ENCODE measurements at regions not wholly inside any gene's neighbourhood (a gene's known extent, or its start where the extent isn't known, plus 50 kb on each side); places are given as distances from the start of the nearest gene placed in this dataset.
A peak's percentile ranks its signal among the peaks of the same experiment; 100 is the strongest.

DNA sequence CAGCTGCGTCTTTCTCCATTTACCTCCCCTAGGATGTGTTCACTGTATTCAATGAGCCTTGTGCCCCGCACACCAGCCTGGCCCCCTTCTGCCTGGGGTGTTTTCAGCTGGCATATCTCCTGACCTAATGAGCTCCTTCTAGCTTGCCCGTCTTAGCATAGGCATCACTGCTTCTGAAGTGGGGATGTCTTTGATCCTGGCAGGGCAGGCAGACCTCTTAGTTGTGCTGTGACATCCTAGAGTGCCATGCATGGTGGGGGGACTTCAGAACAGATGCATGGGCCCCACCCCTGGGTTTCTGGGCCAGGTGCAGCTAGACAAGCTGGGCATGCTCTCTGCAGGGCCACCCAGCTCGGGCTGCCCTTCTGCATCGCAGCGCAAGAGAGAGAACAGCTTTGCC, 172.7 kb downstream of the GADD45G start:
- TF ChIP-seq, protein P1, sequence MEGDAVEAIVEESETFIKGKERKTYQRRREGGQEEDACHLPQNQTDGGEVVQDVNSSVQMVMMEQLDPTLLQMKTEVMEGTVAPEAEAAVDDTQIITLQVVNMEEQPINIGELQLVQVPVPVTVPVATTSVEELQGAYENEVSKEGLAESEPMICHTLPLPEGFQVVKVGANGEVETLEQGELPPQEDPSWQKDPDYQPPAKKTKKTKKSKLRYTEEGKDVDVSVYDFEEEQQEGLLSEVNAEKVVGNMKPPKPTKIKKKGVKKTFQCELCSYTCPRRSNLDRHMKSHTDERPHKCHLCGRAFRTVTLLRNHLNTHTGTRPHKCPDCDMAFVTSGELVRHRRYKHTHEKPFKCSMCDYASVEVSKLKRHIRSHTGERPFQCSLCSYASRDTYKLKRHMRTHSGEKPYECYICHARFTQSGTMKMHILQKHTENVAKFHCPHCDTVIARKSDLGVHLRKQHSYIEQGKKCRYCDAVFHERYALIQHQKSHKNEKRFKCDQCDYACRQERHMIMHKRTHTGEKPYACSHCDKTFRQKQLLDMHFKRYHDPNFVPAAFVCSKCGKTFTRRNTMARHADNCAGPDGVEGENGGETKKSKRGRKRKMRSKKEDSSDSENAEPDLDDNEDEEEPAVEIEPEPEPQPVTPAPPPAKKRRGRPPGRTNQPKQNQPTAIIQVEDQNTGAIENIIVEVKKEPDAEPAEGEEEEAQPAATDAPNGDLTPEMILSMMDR (IDR thresholded peaks at IDR 0.05; ENCODE audit: control insufficient read depth, extremely low read depth, insufficient read depth), result no peak
- DNase-seq (ENCODE audit: low read depth), result no peak
- no peak overlapping the region for H3K4me3 ChIP-seq (ENCODE audit: low read depth, low read length)

DNA sequence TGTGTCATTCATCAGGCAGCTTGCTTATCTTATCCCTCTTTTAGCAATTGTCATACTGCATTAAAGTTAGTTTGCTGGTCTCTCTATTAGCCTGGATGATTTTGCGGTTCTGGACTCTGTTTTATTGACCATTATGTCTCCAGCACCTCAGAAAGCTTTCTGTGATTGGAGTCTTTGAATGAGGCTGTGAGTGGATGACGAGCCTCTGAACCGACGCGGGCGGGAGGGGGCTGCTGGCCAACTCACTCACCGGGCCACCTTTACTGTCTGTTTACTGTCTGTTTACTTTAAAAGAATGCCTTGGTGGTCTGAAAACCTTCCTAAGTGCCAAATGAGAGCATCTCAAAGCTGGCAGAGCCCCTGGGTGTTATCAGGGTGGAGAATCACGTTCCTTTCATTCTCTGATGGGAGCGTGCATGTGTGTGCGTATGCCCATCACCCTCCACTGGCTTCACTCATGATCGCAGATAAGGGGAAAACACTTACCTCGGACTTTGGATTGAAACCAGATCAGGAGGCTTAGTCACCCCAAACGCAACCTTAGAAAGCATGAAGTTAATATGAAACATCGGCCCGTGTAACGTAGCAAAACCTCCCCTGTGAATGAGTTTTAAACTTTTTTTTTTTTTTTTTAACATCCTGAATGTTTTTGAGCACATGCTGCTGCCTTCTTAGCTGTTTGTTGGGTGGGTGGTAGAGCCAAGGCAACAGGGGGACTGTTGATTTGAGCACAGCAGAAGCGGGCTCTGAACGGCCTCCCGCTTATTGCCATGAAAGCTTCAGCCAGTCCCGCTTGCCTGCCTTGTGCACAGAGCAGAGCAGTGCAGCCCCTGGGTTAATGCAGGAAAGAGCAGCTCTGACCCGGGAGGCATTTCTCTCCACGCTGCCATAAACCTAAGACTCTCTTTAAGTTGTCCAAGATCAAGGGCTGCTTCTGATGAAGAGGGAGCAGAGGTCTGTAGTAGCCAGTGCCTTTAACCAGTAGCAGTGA, 173.6 kb downstream of the GADD45G start:
- DNase-seq (ENCODE audit: low read depth), result no peak
- TF ChIP-seq, protein P1 (IDR thresholded peaks at IDR 0.05; ENCODE audit: control insufficient read depth, extremely low read depth, insufficient read depth), result no peak
- H3K4me3 ChIP-seq (ENCODE audit: low read depth, low read length), result no peak overlapping the region

DNA sequence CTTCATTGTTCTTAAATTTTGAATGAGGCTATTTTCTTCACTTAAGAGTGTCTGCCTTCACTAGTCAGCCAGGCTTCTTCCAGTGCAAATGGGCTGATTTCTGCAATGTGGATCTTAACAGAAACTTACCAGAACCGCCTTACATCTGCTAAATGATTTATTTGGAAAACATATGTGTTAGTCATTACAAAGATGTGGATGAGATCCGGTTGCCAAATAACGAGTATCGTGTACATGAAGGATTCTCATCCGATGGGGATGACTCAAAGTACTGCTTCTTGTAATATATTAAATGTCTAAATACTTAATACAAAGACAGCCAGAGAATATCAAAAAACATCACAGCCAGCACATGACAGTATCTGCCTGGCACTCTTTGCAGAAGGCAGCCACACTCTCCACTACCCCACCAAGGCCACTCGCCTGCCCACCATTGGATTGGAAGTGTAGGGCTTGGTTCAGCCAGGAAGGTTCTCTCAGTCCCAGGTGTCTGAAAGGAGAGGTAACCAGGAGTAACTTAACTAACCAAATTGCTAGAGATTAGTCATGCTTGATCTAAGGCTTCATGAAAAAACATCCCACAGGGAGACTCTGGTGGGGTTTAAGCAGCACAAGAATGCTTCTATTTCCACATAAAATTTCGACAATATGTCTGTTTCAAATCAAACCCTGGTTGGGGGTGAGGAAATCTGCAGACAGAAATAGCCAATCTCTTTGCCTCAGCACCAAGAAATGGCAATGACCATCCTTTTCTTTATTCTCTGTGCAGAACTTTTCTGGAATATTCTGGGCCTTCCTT, 174.8 kb downstream of the GADD45G start:
- no peak for DNase-seq (ENCODE audit: low read depth)
- TF ChIP-seq, protein P1 (IDR thresholded peaks at IDR 0.05; ENCODE audit: control insufficient read depth, extremely low read depth, insufficient read depth), result no peak
- H3K4me3 ChIP-seq (ENCODE audit: low read depth, low read length), result no peak overlapping the region

DNA sequence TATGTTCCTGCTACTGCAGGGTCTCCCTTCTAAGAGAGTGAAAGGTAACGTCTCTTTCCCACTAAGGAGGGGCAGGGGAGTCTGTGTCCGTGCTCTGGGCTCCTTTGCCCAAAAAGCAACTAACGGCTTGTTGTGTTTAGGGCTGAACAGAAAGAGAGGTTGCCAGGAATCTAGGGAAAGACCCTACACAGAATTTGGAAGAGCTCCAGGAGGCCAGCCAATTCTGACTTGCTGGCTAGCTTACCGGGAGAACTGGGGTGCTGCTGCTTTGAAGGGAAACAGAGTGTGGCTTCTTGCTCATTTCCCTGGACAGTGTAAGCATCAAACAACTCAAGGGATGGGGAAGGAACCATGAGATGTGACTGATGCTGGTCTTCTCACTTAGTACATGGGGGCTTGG, 176.1 kb downstream of the GADD45G start:
- DNase-seq (ENCODE audit: low read depth), result no peak
- TF ChIP-seq, protein P1 (IDR thresholded peaks at IDR 0.05; ENCODE audit: control insufficient read depth, extremely low read depth, insufficient read depth), result no peak
- H3K4me3 ChIP-seq (ENCODE audit: low read depth, low read length), result no peak overlapping the region

DNA sequence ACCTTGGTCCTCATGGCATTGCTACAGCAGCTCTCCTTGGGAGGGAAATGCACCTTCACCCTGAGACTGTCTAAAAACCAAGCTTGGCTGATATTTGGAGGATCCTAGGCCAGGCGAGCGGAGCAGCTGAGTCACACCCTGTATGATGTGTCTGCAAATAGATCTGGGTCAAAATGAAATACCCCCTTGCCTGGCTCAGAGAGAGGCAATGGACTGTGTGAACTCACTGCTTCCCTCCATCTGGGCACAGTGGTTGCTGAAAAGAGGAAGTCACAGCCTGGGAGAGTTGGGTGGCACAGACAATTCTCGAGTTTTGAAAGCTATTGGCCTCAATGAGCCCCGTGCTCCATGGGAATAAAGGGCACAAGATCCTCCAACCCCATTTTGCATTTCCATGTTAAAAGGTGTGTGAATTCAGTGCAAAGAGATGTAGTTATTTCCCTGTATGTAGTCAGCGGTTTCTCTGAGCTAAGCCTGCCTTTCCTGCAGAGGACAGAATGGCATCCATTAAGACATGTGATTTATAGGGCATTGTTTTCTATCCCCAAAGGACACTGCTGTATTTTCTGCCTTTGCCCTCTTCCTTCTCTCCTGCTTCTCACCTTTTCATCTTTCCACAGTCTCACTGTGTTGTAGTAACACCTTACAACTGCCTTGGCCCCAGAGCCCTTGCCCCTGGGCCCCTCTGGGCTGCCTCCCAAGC, 177.2 kb downstream of the GADD45G start:
- H3K4me3 ChIP-seq (ENCODE audit: low read depth, low read length), result no peak overlapping the region
- TF ChIP-seq, protein P1 (IDR thresholded peaks at IDR 0.05; ENCODE audit: control insufficient read depth, extremely low read depth, insufficient read depth), result no peak

DNA sequence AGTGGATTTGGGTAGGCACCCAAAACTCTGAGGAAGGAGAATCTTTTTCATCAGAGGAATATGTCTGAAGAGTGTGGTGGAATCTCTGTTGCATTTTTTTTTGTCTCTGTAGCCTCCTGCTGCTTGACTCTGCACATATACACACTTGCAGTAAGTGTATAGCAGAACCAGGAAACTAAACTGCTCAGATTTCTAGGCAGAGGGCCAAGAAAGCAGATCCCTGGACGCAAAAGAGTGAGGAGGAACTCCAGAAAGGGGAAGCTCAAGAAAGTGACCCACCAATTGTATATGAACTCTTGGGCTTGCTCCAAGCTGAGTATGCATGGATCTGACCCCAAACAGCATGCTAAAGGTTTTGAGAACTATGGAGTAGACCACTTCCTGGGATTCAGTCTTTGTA, 181.8 kb downstream of the GADD45G start:
- peak; percentile 52 for DNase-seq (ENCODE audit: low read depth)
- TF ChIP-seq, protein P1 (IDR thresholded peaks at IDR 0.05; ENCODE audit: control insufficient read depth, extremely low read depth, insufficient read depth), result no peak
- H3K4me3 ChIP-seq (ENCODE audit: low read depth, low read length), result no peak overlapping the region

More for the DNA sequence above, 177.2 kb downstream of the GADD45G start:
- DNase-seq (ENCODE audit: low read depth), result no peak
